NCI-H1694 (cell line): ENCODE measurements at regions not wholly inside any gene's neighbourhood (a gene's known extent, or its start where the extent isn't known, plus 50 kb on each side); places are given as distances from the start of the nearest gene placed in this dataset.

Experiments
- DNase-seq: peaks from one replicate; lab custom pipeline; 2025; lab: John Stamatoyannopoulos, UW

GRCh38 chr17:45687594-45687993 is 96.5 kb upstream of the CRHR1 start:
- peak; percentile 81 for DNase-seq

GRCh38 chr17:45688353-45688752 is 95.8 kb upstream of the CRHR1 start:
- peak; percentile 71 for DNase-seq

GRCh38 chr17:45688820-45689219 is 95.3 kb upstream of the CRHR1 start:
- DNase-seq: no peak

- no peak for DNase-seq
These were observed 94.7 kb upstream of the CRHR1 start for GRCh38 chr17:45689451-45689850.

- no peak for DNase-seq
These were observed 93.4 kb upstream of the CRHR1 start for GRCh38 chr17:45690625-45691275.

- peak; percentile 25 for DNase-seq
These were observed 91.5 kb upstream of the CRHR1 start for GRCh38 chr17:45692661-45693060.

- DNase-seq: no peak
These were observed 90.3 kb upstream of the CRHR1 start for GRCh38 chr17:45693792-45694191.

GRCh38 chr17:45696442-45696841 is 87.7 kb upstream of the CRHR1 start:
- DNase-seq: no peak

GRCh38 chr17:45697076-45697475 is 87.0 kb upstream of the CRHR1 start:
- DNase-seq: no peak

GRCh38 chr17:45700171-45701090 is 83.7 kb upstream of the CRHR1 start:
- DNase-seq: no peak

- no peak for DNase-seq
These were observed 81.4 kb upstream of the CRHR1 start for GRCh38 chr17:45702666-45703266.

GRCh38 chr17:45703348-45703747 is 80.8 kb upstream of the CRHR1 start:
- DNase-seq: no peak

GRCh38 chr17:45703806-45704205 is 80.3 kb upstream of the CRHR1 start:
- DNase-seq: no peak

GRCh38 chr17:45704251-45704650 is 79.9 kb upstream of the CRHR1 start:
- DNase-seq: no peak

GRCh38 chr17:45705123-45706009 is 78.8 kb upstream of the CRHR1 start:
- no peak for DNase-seq

GRCh38 chr17:45706033-45706432 is 78.1 kb upstream of the CRHR1 start:
- DNase-seq: no peak

GRCh38 chr17:45708707-45709290 is 75.3 kb upstream of the CRHR1 start:
- DNase-seq: no peak

GRCh38 chr17:45709728-45710288 is 74.3 kb upstream of the CRHR1 start:
- DNase-seq: no peak

GRCh38 chr17:45715787-45716186 is 68.3 kb upstream of the CRHR1 start:
- DNase-seq: no peak

GRCh38 chr17:45718791-45719190 is 65.3 kb upstream of the CRHR1 start:
- no peak for DNase-seq
